ENCODE measurements at regions not wholly inside any gene's neighbourhood (a gene's known extent, or its start where the extent isn't known, plus 50 kb on each side); places are given as distances from the start of the nearest gene placed in this dataset.

- TF ChIP-seq, protein P1, sequence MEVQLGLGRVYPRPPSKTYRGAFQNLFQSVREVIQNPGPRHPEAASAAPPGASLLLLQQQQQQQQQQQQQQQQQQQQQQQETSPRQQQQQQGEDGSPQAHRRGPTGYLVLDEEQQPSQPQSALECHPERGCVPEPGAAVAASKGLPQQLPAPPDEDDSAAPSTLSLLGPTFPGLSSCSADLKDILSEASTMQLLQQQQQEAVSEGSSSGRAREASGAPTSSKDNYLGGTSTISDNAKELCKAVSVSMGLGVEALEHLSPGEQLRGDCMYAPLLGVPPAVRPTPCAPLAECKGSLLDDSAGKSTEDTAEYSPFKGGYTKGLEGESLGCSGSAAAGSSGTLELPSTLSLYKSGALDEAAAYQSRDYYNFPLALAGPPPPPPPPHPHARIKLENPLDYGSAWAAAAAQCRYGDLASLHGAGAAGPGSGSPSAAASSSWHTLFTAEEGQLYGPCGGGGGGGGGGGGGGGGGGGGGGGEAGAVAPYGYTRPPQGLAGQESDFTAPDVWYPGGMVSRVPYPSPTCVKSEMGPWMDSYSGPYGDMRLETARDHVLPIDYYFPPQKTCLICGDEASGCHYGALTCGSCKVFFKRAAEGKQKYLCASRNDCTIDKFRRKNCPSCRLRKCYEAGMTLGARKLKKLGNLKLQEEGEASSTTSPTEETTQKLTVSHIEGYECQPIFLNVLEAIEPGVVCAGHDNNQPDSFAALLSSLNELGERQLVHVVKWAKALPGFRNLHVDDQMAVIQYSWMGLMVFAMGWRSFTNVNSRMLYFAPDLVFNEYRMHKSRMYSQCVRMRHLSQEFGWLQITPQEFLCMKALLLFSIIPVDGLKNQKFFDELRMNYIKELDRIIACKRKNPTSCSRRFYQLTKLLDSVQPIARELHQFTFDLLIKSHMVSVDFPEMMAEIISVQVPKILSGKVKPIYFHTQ (CRISPR knock-in tag; IDR thresholded peaks at IDR 0.05) = no peak
- no peak for TF ChIP-seq ZNF416 (CRISPR knock-in tag; IDR thresholded peaks at IDR 0.05)
- TF ChIP-seq ZBTB21 (CRISPR knock-in tag; IDR thresholded peaks at IDR 0.05; ENCODE audit: borderline replicate concordance) = no peak
- no peak for TF ChIP-seq SMAD4 (CRISPR knock-in tag; IDR thresholded peaks at IDR 0.05)
- TF ChIP-seq ESRRA (CRISPR knock-in tag; IDR thresholded peaks at IDR 0.05; ENCODE audit: borderline replicate concordance) = no peak
These were observed 394.0 kb upstream of the HNRNPA3 start (continued) for GRCh38 chr2:176818617-176819016.

DNA sequence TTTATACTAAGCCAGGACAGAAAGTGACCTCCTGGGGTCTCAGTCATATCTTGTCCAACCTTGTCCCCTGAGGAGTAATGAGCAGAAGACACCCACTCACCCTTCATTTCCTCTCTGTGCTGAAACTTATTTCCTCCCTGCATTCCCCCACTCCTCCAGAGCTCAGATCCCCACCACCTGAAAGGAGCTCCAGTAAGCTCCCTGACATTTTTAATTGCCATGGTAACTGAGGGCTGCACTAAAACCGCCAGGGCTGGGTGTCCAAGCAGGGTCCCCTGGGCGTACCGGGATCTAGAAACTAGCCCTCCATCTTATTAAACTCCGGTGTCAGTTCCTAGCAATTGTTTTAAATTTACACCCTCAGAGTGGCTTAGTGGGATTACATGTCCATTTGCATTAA is 393.3 kb upstream of the HNRNPA3 start:
- H3K27me3 Mint-ChIP-seq (ENCODE audit: low read depth) = no peaks in the 10 kb centered on the region; the same call in 1 of the 2 replicates
- ChIA-PET CTCF (interaction anchor here (1.3 to 4.3 kb wide), 3 partner anchors 11 to 329 kb away, joined by 4 to 30 read pairs (median 9); no protein-coding TSS in a partner anchor), POLR2A (no interaction called here)
- ATAC-seq (no peak; the same call in 1 of the 2 replicates), DNase-seq (ENCODE audit: low spot score) (no peak)
- H3K27ac Mint-ChIP-seq = no peak overlapping the region
- H3K9me3 Mint-ChIP-seq = no peaks in the 10 kb centered on the region
- TF ChIP-seq JUN (CRISPR knock-in tag; IDR thresholded peaks at IDR 0.05) (no peak), TEAD4 (CRISPR knock-in tag; IDR thresholded peaks at IDR 0.05) (no peak), NR1H2 (CRISPR knock-in tag; IDR thresholded peaks at IDR 0.05) (no peak), PRRX2 (CRISPR knock-in tag; IDR thresholded peaks at IDR 0.05) (no peak), CDX4 (CRISPR knock-in tag; IDR thresholded peaks at IDR 0.05; ENCODE audit: borderline replicate concordance) (no peak), ZNF317 (CRISPR knock-in tag; IDR thresholded peaks at IDR 0.05; ENCODE audit: borderline replicate concordance, low read depth) (no peak), TCF7 (CRISPR knock-in tag; IDR thresholded peaks at IDR 0.05; ENCODE audit: low read depth) (no peak), ZNF532 (CRISPR knock-in tag; IDR thresholded peaks at IDR 0.05; ENCODE audit: borderline replicate concordance) (no peak), ZBTB21 (CRISPR knock-in tag; IDR thresholded peaks at IDR 0.05; ENCODE audit: borderline replicate concordance) (no peak), GABPB1 (CRISPR knock-in tag; IDR thresholded peaks at IDR 0.05) (no peak), ZNF263 (CRISPR knock-in tag; IDR thresholded peaks at IDR 0.05; ENCODE audit: low read depth) (no peak)
- TF ChIP-seq, protein P2, sequence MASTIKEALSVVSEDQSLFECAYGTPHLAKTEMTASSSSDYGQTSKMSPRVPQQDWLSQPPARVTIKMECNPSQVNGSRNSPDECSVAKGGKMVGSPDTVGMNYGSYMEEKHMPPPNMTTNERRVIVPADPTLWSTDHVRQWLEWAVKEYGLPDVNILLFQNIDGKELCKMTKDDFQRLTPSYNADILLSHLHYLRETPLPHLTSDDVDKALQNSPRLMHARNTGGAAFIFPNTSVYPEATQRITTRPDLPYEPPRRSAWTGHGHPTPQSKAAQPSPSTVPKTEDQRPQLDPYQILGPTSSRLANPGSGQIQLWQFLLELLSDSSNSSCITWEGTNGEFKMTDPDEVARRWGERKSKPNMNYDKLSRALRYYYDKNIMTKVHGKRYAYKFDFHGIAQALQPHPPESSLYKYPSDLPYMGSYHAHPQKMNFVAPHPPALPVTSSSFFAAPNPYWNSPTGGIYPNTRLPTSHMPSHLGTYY (CRISPR knock-in tag; IDR thresholded peaks at IDR 0.05) = no peak
- TF ChIP-seq, protein P3, sequence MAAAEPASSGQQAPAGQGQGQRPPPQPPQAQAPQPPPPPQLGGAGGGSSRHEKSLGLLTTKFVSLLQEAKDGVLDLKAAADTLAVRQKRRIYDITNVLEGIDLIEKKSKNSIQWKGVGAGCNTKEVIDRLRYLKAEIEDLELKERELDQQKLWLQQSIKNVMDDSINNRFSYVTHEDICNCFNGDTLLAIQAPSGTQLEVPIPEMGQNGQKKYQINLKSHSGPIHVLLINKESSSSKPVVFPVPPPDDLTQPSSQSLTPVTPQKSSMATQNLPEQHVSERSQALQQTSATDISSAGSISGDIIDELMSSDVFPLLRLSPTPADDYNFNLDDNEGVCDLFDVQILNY (CRISPR knock-in tag; IDR thresholded peaks at IDR 0.05) = no peak
- TF ChIP-seq, protein P4, sequence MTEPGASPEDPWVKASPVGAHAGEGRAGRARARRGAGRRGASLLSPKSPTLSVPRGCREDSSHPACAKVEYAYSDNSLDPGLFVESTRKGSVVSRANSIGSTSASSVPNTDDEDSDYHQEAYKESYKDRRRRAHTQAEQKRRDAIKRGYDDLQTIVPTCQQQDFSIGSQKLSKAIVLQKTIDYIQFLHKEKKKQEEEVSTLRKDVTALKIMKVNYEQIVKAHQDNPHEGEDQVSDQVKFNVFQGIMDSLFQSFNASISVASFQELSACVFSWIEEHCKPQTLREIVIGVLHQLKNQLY (CRISPR knock-in tag; IDR thresholded peaks at IDR 0.05) = no peak
- TF ChIP-seq, protein P5, sequence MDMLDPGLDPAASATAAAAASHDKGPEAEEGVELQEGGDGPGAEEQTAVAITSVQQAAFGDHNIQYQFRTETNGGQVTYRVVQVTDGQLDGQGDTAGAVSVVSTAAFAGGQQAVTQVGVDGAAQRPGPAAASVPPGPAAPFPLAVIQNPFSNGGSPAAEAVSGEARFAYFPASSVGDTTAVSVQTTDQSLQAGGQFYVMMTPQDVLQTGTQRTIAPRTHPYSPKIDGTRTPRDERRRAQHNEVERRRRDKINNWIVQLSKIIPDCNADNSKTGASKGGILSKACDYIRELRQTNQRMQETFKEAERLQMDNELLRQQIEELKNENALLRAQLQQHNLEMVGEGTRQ (CRISPR knock-in tag; IDR thresholded peaks at IDR 0.05) = no peak
- no peak overlapping the region for H3K4me3 Mint-ChIP-seq
- H3K36me3 Mint-ChIP-seq = no peaks in the 10 kb centered on the region
- H3K4me1 Mint-ChIP-seq = peaks cover 41% of the 10 kb centered on the region

Data from WTC11 (cell line).